HFFc6 (cell line): ENCODE measurements at regions not wholly inside any gene's neighbourhood (a gene's known extent, or its start where the extent isn't known, plus 50 kb on each side); places are given as distances from the start of the nearest gene placed in this dataset.

Experiments
- DNase-seq: peaks from one replicate; pipeline ENCODE4 v3.0.0-alpha.2; 2018
- H3K27ac Mint-ChIP-seq: 2 replicates; pipeline ENCODE4 v1.8.0; 2020; ENCODE audit warnings: mild to moderate bottlenecking, mixed read lengths
- H3K27me3 Mint-ChIP-seq: 2 replicates; pipeline ENCODE4 v1.8.0; 2021; ENCODE audit warnings: mild to moderate bottlenecking, moderate library complexity, mixed read lengths; ENCODE audit not compliant: insufficient read depth
- H3K36me3 Mint-ChIP-seq: 2 replicates; pipeline ENCODE4 v1.8.0; 2021; ENCODE audit warnings: low read depth, mixed read lengths
- H3K4me1 Mint-ChIP-seq: 2 replicates; pipeline ENCODE4 v1.8.0; 2020; ENCODE audit warnings: low read depth, mixed read lengths
- H3K4me3 Mint-ChIP-seq: 2 replicates; pipeline ENCODE4 v1.8.0; 2020; ENCODE audit warnings: mild to moderate bottlenecking, moderate library complexity, mixed read lengths
- H3K9me3 Mint-ChIP-seq: 2 replicates; pipeline ENCODE4 v1.8.0; 2020; ENCODE audit warnings: mild to moderate bottlenecking, mixed read lengths
- CTCF ChIP-seq: fragments of 200-600 bp; sonication (generic); IDR thresholded peaks from 2 replicates; pipeline ENCODE4 v1.5.0; 2021; ENCODE audit warnings: antibody characterized with exemption, mild to moderate bottlenecking

DNA sequence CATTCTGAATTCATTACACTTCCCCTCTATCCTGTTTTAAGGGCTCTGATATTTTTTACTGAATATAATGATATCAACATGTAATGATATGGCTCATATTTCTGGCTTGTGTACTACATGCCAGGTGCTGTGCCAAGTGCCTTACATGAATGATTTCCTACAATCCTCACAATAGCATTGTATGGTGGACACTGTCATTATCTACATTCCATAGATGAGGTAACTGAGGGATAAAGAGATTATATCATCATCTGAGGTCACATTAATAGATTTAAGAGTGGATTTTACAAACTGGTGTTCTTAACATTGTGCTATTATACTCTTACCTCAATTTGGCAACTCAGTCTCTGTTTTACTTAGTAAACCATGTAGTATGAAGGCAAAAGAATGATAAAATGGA lies 502.0 kb downstream of the LIG4 start:
- Mint-ChIP-seq H3K27me3 (no peaks in the 10 kb centered on the region), H3K4me1 (no peaks in the 10 kb centered on the region), H3K4me3 (no peak overlapping the region), H3K9me3 (peaks cover 59% of the 10 kb centered on the region), H3K27ac (no peak overlapping the region), H3K36me3 (0 out of 2 replicates have a peak, but pooled peaks cover 4% of the 10 kb centered on the region)
- TF ChIP-seq CTCF, result no peak
- DNase-seq, result no peak

DNA sequence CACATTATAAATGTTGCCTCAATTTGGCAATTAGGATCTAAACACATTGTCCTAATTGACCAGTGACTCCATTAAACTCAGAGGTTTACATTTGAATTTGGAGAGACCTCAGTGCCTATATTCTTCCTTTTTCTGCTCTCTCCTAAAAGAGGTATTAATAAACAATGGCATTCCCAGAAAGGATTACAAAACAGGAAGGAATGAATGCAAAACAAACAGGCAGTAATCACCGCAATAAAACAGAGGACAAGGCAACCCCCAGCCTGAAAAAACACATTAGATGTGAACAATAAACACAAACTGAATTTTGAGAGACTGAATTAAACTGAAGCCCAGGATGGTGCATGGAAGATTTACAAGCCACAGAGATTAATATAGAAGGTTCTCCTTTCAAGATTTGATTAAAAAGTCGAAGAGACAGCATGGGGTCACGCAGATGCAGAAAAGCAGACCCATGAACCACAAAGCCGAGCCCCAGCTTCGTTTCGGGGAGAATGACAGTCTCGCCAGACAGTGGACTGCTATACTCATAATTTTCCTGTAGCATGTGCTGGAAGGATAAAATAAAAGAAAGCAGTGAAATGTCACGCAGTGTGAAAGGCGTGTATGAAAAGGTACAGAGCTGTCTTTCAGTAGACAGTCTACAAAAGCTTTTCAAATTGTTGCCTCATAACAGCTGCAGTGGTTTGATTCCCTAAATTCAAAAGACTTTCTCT lies 503.0 kb downstream of the LIG4 start:
- 0 out of 2 replicates have a peak, but pooled peaks cover 4% of the 10 kb centered on the region for H3K36me3 Mint-ChIP-seq
- H3K4me3 Mint-ChIP-seq, result no peak overlapping the region
- H3K27ac Mint-ChIP-seq, result no peak overlapping the region
- no peaks in the 10 kb centered on the region for H3K4me1 Mint-ChIP-seq
- no peak for TF ChIP-seq CTCF
- H3K9me3 Mint-ChIP-seq, result peaks cover 57% of the 10 kb centered on the region
- no peaks in the 10 kb centered on the region for H3K27me3 Mint-ChIP-seq
- no peak for DNase-seq

- Mint-ChIP-seq H3K9me3 (peaks cover 45% of the 10 kb centered on the region), H3K27me3 (no peaks in the 10 kb centered on the region; the same call in 1 of the 2 replicates), H3K36me3 (0 out of 2 replicates have a peak, but pooled peaks cover 6% of the 10 kb centered on the region), H3K27ac (no peak overlapping the region), H3K4me1 (no peaks in the 10 kb centered on the region), H3K4me3 (no peak overlapping the region)
- no peak for TF ChIP-seq CTCF
- no peak for DNase-seq
These were observed 525.2 kb downstream of the LIG4 start for GRCh38 chr13:107690181-107690580.

DNA sequence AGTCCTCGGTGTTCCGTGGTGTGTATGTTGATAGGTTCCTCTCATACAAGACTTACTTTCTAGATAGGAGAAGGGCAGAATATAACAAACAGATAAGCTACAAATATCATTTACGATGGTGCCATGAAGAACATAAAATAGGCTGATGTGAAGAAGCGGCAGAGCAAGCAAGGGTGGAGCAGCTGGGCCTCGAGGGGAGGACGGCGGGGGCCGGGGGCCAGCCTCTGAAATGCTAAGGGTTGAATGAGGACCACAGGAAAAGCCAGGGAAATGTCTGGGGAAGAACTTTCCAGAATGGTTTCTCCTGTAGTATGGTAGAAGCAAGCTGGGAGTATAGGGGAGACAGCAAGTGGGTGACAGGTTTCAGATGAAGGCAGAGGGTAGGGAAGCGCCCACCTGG lies 529.5 kb downstream of the LIG4 start:
- H3K4me1 Mint-ChIP-seq, result no peaks in the 10 kb centered on the region
- H3K27ac Mint-ChIP-seq, result no peak overlapping the region
- peaks cover 45% of the 10 kb centered on the region for H3K9me3 Mint-ChIP-seq
- TF ChIP-seq CTCF, result no peak
- 0 out of 2 replicates have a peak, but pooled peaks cover 6% of the 10 kb centered on the region for H3K36me3 Mint-ChIP-seq
- DNase-seq, result no peak
- no peaks in the 10 kb centered on the region for H3K27me3 Mint-ChIP-seq
- no peak overlapping the region for H3K4me3 Mint-ChIP-seq

- H3K4me1 Mint-ChIP-seq, result no peaks in the 10 kb centered on the region
- peaks cover 35% of the 10 kb centered on the region for H3K9me3 Mint-ChIP-seq
- H3K36me3 Mint-ChIP-seq, result 0 out of 2 replicates have a peak, but pooled peaks cover 3% of the 10 kb centered on the region
- TF ChIP-seq CTCF, result no peak
- H3K27me3 Mint-ChIP-seq, result no peaks in the 10 kb centered on the region
- H3K4me3 Mint-ChIP-seq, result no peak overlapping the region
- DNase-seq, result no peak
- H3K27ac Mint-ChIP-seq, result no peak overlapping the region
These were observed 533.7 kb downstream of the LIG4 start for GRCh38 chr13:107681600-107681999.
